ENCODE measurements at regions not wholly inside any gene's neighbourhood (a gene's known extent, or its start where the extent isn't known, plus 50 kb on each side); places are given as distances from the start of the nearest gene placed in this dataset.

DNA sequence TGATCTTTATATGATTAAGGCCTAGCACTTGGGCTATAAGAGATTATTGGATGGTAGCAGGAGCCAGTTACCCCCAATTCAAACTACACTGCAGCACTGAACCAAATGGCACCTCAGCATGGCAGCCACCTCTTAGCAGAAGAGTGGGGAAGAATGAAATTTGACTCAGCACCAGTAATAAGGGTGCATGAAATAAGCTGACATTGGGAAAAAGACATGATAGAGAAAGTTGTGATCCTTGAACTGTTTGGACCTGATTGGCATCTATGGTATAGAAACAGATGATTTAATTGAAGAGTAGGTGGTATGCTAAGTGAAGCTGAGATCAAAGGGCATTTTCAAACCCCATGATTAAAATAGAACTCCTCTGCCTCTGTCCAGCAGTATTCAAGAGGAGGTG lies 389.5 kb downstream of the FOXG1 start:
- TF ChIP-seq MXI1 (IDR thresholded peaks at IDR 0.05; ENCODE audit: borderline replicate concordance, low read depth, low read length): no peak
- TF ChIP-seq, protein P1, sequence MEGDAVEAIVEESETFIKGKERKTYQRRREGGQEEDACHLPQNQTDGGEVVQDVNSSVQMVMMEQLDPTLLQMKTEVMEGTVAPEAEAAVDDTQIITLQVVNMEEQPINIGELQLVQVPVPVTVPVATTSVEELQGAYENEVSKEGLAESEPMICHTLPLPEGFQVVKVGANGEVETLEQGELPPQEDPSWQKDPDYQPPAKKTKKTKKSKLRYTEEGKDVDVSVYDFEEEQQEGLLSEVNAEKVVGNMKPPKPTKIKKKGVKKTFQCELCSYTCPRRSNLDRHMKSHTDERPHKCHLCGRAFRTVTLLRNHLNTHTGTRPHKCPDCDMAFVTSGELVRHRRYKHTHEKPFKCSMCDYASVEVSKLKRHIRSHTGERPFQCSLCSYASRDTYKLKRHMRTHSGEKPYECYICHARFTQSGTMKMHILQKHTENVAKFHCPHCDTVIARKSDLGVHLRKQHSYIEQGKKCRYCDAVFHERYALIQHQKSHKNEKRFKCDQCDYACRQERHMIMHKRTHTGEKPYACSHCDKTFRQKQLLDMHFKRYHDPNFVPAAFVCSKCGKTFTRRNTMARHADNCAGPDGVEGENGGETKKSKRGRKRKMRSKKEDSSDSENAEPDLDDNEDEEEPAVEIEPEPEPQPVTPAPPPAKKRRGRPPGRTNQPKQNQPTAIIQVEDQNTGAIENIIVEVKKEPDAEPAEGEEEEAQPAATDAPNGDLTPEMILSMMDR (conservative IDR thresholded peaks at IDR 0.05; ENCODE audit: low read depth, low read length): no peak
- TF ChIP-seq POLR2A (IDR thresholded peaks at IDR 0.05; ENCODE audit: low read depth, low read length): no peak

Measured in IMR-90 (cell line).